ENCODE measurements at regions not wholly inside any gene's neighbourhood (a gene's known extent, or its start where the extent isn't known, plus 50 kb on each side); places are given as distances from the start of the nearest gene placed in this dataset.

DNA sequence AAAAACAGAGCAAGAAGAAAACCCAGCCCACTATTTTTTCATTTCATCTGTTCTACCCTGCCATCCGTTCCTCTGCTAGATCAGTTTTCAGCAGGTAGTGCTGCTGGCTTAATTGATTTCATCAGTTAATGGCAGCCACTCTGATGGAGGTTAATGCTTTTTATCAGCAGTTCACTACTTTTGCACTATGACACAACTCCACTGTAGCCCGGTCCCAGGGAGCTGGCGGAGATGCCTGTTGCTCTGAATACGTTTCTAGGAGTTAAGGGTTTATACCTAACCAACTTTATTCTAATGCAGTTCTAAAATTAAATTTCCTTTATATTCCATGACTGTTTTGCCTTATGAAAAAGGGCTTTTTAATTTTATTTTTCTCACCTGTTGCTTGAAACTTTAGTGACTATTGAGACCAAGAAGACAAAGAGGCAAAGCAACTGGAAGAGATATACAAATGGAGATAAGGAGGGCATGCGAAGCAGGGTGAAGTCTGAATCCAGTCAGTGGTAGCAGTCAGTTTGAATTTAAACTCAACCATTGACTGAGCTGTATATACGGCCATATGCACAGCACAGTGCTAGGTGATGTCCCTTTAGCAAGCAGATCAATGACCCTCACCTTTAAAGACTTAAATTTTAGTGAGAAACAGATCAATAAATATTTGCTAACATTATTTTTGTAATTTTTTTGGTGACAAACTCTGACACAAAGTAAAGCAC lies 477.9 kb downstream of the LMO4 start:
- Mint-ChIP-seq H3K4me1 (peaks cover 16% of the 10 kb centered on the region), H3K4me3 (no peak overlapping the region), H3K27ac (no peak overlapping the region), H3K9me3 (peaks cover 16% of the 10 kb centered on the region), H3K27me3 (ENCODE audit: low read depth) (no peaks in the 10 kb centered on the region), H3K36me3 (peaks cover 6% of the 10 kb centered on the region)
- TF ChIP-seq, protein P1, sequence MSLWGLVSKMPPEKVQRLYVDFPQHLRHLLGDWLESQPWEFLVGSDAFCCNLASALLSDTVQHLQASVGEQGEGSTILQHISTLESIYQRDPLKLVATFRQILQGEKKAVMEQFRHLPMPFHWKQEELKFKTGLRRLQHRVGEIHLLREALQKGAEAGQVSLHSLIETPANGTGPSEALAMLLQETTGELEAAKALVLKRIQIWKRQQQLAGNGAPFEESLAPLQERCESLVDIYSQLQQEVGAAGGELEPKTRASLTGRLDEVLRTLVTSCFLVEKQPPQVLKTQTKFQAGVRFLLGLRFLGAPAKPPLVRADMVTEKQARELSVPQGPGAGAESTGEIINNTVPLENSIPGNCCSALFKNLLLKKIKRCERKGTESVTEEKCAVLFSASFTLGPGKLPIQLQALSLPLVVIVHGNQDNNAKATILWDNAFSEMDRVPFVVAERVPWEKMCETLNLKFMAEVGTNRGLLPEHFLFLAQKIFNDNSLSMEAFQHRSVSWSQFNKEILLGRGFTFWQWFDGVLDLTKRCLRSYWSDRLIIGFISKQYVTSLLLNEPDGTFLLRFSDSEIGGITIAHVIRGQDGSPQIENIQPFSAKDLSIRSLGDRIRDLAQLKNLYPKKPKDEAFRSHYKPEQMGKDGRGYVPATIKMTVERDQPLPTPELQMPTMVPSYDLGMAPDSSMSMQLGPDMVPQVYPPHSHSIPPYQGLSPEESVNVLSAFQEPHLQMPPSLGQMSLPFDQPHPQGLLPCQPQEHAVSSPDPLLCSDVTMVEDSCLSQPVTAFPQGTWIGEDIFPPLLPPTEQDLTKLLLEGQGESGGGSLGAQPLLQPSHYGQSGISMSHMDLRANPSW (CRISPR knock-in tag; conservative IDR thresholded peaks at IDR 0.05; ENCODE audit: low read depth), result no peak
- TF ChIP-seq, protein P2, sequence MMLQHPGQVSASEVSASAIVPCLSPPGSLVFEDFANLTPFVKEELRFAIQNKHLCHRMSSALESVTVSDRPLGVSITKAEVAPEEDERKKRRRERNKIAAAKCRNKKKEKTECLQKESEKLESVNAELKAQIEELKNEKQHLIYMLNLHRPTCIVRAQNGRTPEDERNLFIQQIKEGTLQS (CRISPR knock-in tag; conservative IDR thresholded peaks at IDR 0.05), result no peak
- TF ChIP-seq, protein P3, sequence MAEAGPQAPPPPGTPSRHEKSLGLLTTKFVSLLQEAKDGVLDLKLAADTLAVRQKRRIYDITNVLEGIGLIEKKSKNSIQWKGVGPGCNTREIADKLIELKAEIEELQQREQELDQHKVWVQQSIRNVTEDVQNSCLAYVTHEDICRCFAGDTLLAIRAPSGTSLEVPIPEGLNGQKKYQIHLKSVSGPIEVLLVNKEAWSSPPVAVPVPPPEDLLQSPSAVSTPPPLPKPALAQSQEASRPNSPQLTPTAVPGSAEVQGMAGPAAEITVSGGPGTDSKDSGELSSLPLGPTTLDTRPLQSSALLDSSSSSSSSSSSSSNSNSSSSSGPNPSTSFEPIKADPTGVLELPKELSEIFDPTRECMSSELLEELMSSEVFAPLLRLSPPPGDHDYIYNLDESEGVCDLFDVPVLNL (CRISPR knock-in tag; IDR thresholded peaks at IDR 0.05; ENCODE audit: borderline replicate concordance, low read depth), result no peak
- TF ChIP-seq, protein P4, sequence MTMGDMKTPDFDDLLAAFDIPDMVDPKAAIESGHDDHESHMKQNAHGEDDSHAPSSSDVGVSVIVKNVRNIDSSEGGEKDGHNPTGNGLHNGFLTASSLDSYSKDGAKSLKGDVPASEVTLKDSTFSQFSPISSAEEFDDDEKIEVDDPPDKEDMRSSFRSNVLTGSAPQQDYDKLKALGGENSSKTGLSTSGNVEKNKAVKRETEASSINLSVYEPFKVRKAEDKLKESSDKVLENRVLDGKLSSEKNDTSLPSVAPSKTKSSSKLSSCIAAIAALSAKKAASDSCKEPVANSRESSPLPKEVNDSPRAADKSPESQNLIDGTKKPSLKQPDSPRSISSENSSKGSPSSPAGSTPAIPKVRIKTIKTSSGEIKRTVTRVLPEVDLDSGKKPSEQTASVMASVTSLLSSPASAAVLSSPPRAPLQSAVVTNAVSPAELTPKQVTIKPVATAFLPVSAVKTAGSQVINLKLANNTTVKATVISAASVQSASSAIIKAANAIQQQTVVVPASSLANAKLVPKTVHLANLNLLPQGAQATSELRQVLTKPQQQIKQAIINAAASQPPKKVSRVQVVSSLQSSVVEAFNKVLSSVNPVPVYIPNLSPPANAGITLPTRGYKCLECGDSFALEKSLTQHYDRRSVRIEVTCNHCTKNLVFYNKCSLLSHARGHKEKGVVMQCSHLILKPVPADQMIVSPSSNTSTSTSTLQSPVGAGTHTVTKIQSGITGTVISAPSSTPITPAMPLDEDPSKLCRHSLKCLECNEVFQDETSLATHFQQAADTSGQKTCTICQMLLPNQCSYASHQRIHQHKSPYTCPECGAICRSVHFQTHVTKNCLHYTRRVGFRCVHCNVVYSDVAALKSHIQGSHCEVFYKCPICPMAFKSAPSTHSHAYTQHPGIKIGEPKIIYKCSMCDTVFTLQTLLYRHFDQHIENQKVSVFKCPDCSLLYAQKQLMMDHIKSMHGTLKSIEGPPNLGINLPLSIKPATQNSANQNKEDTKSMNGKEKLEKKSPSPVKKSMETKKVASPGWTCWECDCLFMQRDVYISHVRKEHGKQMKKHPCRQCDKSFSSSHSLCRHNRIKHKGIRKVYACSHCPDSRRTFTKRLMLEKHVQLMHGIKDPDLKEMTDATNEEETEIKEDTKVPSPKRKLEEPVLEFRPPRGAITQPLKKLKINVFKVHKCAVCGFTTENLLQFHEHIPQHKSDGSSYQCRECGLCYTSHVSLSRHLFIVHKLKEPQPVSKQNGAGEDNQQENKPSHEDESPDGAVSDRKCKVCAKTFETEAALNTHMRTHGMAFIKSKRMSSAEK (CRISPR knock-in tag; IDR thresholded peaks at IDR 0.05; ENCODE audit: borderline replicate concordance), result no peak
- TF ChIP-seq ZNF671 (CRISPR knock-in tag; IDR thresholded peaks at IDR 0.05) (no peak), NFATC4 (CRISPR knock-in tag; IDR thresholded peaks at IDR 0.05) (no peak)
- ChIA-PET POLR2A (no interaction called here), CTCF (no interaction called here)
- ATAC-seq (no peak), DNase-seq (ENCODE audit: low spot score) (no peak)

DNA sequence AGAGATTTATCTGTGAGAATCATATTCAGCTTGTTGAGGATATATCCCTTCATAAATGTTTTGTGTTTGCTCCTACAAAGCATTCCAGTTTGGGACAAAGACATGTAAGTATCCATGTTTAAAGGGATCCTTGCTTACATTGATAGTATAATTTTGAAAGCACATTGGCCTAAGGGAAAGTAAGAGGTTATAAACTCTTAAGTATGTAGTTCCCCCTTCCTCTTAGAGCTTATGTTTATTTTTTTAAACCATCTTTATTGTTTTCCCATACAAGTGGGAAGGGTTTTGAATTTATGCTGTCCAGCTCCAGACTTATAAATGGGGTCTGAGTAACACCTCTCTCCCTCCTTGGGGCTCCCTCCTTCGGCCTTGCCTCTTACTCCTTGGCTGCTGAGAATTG lies 481.5 kb downstream of the LMO4 start:
- CTCF ChIA-PET, result interaction anchor here (0.6 kb wide), 1 partner anchor 865 kb away, joined by 5 read pairs; no protein-coding TSS in a partner anchor
- DNase-seq (ENCODE audit: low spot score) (no peak), ATAC-seq (no peak)

More for the DNA sequence above, 481.5 kb downstream of the LMO4 start:
- no peak overlapping the region for H3K4me3 Mint-ChIP-seq
- H3K36me3 Mint-ChIP-seq, result peaks cover 6% of the 10 kb centered on the region
- H3K4me1 Mint-ChIP-seq, result peaks cover 23% of the 10 kb centered on the region
- TF ChIP-seq TEAD1 (CRISPR knock-in tag; IDR thresholded peaks at IDR 0.05) (no peak), SMAD4 (CRISPR knock-in tag; IDR thresholded peaks at IDR 0.05) (no peak), CREM (CRISPR knock-in tag; IDR thresholded peaks at IDR 0.05) (no peak), FOXK1 (CRISPR knock-in tag; IDR thresholded peaks at IDR 0.05) (no peak), CREB1 (CRISPR knock-in tag; IDR thresholded peaks at IDR 0.05) (no peak), ZNF396 (CRISPR knock-in tag; IDR thresholded peaks at IDR 0.05; ENCODE audit: borderline replicate concordance) (no peak), ETV6 (CRISPR knock-in tag; IDR thresholded peaks at IDR 0.05) (no peak), TEAD4 (CRISPR knock-in tag; IDR thresholded peaks at IDR 0.05) (no peak)
- TF ChIP-seq, protein P5, sequence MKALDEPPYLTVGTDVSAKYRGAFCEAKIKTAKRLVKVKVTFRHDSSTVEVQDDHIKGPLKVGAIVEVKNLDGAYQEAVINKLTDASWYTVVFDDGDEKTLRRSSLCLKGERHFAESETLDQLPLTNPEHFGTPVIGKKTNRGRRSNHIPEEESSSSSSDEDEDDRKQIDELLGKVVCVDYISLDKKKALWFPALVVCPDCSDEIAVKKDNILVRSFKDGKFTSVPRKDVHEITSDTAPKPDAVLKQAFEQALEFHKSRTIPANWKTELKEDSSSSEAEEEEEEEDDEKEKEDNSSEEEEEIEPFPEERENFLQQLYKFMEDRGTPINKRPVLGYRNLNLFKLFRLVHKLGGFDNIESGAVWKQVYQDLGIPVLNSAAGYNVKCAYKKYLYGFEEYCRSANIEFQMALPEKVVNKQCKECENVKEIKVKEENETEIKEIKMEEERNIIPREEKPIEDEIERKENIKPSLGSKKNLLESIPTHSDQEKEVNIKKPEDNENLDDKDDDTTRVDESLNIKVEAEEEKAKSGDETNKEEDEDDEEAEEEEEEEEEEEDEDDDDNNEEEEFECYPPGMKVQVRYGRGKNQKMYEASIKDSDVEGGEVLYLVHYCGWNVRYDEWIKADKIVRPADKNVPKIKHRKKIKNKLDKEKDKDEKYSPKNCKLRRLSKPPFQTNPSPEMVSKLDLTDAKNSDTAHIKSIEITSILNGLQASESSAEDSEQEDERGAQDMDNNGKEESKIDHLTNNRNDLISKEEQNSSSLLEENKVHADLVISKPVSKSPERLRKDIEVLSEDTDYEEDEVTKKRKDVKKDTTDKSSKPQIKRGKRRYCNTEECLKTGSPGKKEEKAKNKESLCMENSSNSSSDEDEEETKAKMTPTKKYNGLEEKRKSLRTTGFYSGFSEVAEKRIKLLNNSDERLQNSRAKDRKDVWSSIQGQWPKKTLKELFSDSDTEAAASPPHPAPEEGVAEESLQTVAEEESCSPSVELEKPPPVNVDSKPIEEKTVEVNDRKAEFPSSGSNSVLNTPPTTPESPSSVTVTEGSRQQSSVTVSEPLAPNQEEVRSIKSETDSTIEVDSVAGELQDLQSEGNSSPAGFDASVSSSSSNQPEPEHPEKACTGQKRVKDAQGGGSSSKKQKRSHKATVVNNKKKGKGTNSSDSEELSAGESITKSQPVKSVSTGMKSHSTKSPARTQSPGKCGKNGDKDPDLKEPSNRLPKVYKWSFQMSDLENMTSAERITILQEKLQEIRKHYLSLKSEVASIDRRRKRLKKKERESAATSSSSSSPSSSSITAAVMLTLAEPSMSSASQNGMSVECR (CRISPR knock-in tag; IDR thresholded peaks at IDR 0.05; ENCODE audit: borderline replicate concordance), result no peak
- H3K9me3 Mint-ChIP-seq, result peaks cover 12% of the 10 kb centered on the region
- POLR2A ChIA-PET, result no interaction called here
- H3K27me3 Mint-ChIP-seq (ENCODE audit: low read depth), result no peaks in the 10 kb centered on the region
- no peak overlapping the region for H3K27ac Mint-ChIP-seq
